ENCODE measurements at regions not wholly inside any gene's neighbourhood (a gene's known extent, or its start where the extent isn't known, plus 50 kb on each side); places are given as distances from the start of the nearest gene placed in this dataset.

DNA sequence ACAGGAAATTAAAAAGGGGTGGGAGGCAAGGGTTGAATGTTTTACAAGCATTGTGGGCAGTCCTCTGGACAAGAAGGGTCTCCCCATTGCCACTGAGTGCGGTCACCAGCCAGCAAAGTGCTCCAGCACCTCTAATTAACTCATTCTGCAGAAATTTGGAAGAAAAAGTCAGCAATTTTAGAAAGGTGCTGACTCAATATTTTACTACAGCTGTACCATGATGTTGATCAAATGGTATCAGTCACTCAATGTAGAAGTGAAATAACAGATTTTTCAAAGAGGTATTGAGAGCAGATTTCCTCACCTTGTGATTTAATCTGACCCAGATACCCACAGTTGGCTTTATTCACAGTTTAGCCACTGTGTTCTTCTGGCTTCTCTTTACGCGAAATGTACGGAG, 96.7 kb downstream of the PMP22 start:
- in situ Hi-C loops (cut with MboI; ENCODE audit: low sequenced_read_pairs in 4 of 4), result no loop called here
- intact Hi-C loops (cut with DNase I; ENCODE audit: low total_unique reads), result no loop called here
- no peaks in the 10 kb centered on the region for H3K27me3 ChIP-seq
- DNase-seq (no peak), ATAC-seq (no peak)
- TF ChIP-seq, protein P1, sequence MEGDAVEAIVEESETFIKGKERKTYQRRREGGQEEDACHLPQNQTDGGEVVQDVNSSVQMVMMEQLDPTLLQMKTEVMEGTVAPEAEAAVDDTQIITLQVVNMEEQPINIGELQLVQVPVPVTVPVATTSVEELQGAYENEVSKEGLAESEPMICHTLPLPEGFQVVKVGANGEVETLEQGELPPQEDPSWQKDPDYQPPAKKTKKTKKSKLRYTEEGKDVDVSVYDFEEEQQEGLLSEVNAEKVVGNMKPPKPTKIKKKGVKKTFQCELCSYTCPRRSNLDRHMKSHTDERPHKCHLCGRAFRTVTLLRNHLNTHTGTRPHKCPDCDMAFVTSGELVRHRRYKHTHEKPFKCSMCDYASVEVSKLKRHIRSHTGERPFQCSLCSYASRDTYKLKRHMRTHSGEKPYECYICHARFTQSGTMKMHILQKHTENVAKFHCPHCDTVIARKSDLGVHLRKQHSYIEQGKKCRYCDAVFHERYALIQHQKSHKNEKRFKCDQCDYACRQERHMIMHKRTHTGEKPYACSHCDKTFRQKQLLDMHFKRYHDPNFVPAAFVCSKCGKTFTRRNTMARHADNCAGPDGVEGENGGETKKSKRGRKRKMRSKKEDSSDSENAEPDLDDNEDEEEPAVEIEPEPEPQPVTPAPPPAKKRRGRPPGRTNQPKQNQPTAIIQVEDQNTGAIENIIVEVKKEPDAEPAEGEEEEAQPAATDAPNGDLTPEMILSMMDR (IDR thresholded peaks at IDR 0.05 in 4 of 5, conservative IDR thresholded peaks at IDR 0.05 in 1 of 5), result no peak
- TF ChIP-seq POLR2A (IDR thresholded peaks at IDR 0.05), result no peak
- no peak overlapping the region for H3K4me3 ChIP-seq
- H3K9me3 ChIP-seq, result no peaks in the 10 kb centered on the region
- no peaks in the 10 kb centered on the region for H3K36me3 ChIP-seq
- H3K27ac ChIP-seq, result no peak overlapping the region
- H3K4me1 ChIP-seq, result no peaks in the 10 kb centered on the region

DNA sequence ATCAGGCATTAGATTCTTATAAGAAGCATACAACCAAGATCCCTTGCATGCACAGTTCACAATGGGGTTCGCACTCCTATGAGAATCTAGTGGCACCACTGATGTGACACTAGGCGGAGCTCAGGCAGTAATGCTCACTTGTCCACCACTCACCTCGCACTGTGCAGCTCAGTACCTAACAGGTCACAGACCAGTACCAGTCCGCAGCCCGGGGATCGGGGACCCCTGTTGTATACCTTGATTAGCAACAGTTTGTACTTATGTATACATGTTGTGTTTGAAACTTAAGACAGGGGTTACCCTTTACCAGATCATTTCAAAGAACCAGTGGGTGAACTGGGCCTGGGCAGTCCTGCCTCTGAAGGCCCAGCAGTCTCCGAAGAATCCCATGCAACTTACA, 103.7 kb downstream of the PMP22 start:
- H3K27ac ChIP-seq, result no peak overlapping the region
- H3K36me3 ChIP-seq, result no peaks in the 10 kb centered on the region
- in situ Hi-C loops (cut with MboI; ENCODE audit: low sequenced_read_pairs in 4 of 4) (no loop called here), intact Hi-C loops (cut with DNase I; ENCODE audit: low total_unique reads) (no loop called here)
- H3K4me3 ChIP-seq, result no peak overlapping the region
- TF ChIP-seq, protein P1 (IDR thresholded peaks at IDR 0.05 in 4 of 5, conservative IDR thresholded peaks at IDR 0.05 in 1 of 5), result no peak
- TF ChIP-seq POLR2A (IDR thresholded peaks at IDR 0.05), result no peak
- DNase-seq (no peak), ATAC-seq (no peak)
- no peaks in the 10 kb centered on the region for H3K4me1 ChIP-seq
- no peaks in the 10 kb centered on the region for H3K9me3 ChIP-seq
- no peaks in the 10 kb centered on the region for H3K27me3 ChIP-seq

DNA sequence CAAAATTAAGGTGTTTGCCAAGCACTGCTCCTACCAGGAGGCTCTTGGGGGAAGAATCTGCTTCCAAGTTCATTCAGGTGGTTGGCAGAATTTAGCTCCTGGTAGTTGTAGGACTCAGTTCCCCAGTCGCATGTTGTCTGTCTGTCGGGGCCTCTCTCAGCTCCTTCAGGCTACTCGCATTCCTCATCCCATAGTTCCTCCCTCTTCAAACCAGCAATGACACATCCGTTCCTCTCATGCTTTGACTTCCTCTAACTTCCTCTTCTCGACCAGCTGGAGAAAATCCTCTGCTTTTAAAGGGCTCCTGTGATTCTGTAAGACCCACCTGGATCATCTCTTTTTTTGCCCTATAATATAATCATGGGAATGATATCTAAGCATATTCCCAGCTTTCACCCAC, 108.1 kb downstream of the PMP22 start:
- Histone ChIP-seq H3K36me3 (no peaks in the 10 kb centered on the region), H3K9me3 (no peaks in the 10 kb centered on the region), H3K27ac (no peak overlapping the region), H3K4me3 (no peak overlapping the region), H3K4me1 (no peaks in the 10 kb centered on the region), H3K27me3 (no peaks in the 10 kb centered on the region)
- in situ Hi-C loops (cut with MboI; ENCODE audit: low sequenced_read_pairs in 4 of 4) (no loop called here), intact Hi-C loops (cut with DNase I; ENCODE audit: low total_unique reads) (no loop called here)
- TF ChIP-seq, protein P1 (IDR thresholded peaks at IDR 0.05 in 4 of 5, conservative IDR thresholded peaks at IDR 0.05 in 1 of 5), result no peak
- TF ChIP-seq POLR2A (IDR thresholded peaks at IDR 0.05), result no peak
- no peak for ATAC-seq
- no peak for DNase-seq

DNA sequence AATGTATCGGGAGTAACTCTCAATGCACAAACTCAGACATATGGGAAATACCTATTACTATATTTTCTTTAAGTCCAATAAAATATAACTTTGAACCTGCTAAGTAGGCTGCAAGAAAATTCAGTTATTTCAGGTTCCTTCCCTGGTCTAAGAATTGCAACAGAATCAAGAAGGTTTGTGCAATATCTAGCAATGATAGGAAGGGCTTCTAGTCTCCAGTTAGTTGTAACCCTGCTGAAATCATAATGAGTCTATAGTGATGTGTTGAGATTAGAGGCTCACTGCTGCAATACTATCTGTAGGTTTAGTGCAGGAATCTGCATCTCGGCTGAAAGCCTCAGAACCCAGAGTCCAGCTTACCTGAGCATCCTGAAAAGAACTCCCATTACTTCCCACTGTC, 110.5 kb downstream of the PMP22 start:
- DNase-seq (no peak), ATAC-seq (no peak)
- Histone ChIP-seq H3K4me3 (no peak overlapping the region), H3K27ac (no peak overlapping the region), H3K27me3 (no peaks in the 10 kb centered on the region), H3K9me3 (no peaks in the 10 kb centered on the region), H3K4me1 (no peaks in the 10 kb centered on the region), H3K36me3 (no peaks in the 10 kb centered on the region)
- TF ChIP-seq, protein P1 (IDR thresholded peaks at IDR 0.05 in 4 of 5, conservative IDR thresholded peaks at IDR 0.05 in 1 of 5), result no peak
- TF ChIP-seq POLR2A (IDR thresholded peaks at IDR 0.05), result no peak
- in situ Hi-C loops (cut with MboI; ENCODE audit: low sequenced_read_pairs in 4 of 4) (no loop called here), intact Hi-C loops (cut with DNase I; ENCODE audit: low total_unique reads) (no loop called here)

DNA sequence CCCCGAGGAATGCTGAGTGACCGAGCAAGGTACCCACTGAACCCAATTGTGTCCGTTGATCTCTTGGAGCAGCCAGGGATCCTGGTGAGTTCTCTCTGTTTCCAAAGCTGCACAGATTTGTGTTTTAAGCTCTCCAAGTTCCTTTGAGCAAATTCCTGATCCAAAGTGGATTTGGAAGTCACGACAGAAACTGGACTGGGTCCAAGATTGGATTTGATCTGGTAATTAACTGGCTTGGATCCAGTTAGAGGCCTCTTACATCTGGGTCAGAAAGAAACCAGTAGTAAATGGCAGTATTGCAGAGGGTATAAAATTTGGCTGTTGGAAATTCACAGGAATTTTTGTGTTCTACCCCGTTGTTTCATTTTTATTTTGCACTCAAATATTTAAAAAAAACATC, 119.5 kb downstream of the PMP22 start:
- H3K27me3 ChIP-seq, result no peaks in the 10 kb centered on the region
- in situ Hi-C loops (cut with MboI; ENCODE audit: low sequenced_read_pairs in 4 of 4), result no loop called here
- H3K36me3 ChIP-seq, result no peaks in the 10 kb centered on the region
- no peak overlapping the region for H3K27ac ChIP-seq
- no peak overlapping the region for H3K4me3 ChIP-seq
- TF ChIP-seq, protein P1 (IDR thresholded peaks at IDR 0.05 in 4 of 5, conservative IDR thresholded peaks at IDR 0.05 in 1 of 5), result no peak
- no peak for TF ChIP-seq POLR2A (IDR thresholded peaks at IDR 0.05)
- DNase-seq (no peak), ATAC-seq (no peak)
- no peaks in the 10 kb centered on the region for H3K9me3 ChIP-seq
- no peaks in the 10 kb centered on the region for H3K4me1 ChIP-seq
- intact Hi-C loops (cut with DNase I; ENCODE audit: low total_unique reads), result no loop called here

Data from gastrocnemius medialis (tissue), 4 donors.